ENCODE measurements at regions not wholly inside any gene's neighbourhood (a gene's known extent, or its start where the extent isn't known, plus 50 kb on each side); places are given as distances from the start of the nearest gene placed in this dataset.

DNA sequence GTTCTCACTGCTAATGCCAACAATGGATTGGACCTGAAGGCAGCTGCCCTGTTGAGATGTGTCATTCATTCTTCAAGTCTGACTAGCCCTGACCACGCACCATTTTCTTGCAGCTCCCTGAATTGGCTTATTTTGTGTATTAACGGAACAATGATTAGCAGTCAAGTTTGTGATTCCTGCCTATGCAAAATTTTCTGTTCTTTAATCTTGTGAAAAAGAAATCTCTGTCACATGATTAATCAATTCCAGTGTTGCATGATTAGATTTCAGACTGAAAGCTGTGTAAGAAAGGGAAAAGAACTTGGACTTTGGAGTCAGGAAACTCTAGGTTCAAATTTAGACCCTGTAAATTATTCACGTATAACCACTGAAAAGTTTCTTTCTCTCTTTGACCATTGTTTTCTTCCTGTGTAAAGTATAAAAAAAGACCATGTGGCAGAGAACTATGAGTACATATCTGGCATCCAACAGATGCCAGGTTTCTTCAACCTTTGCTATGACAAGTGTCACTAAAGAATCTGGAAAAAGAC, 64.5 kb upstream of the SLC10A2 start:
- H3K4me3 ChIP-seq (ENCODE audit: control insufficient read depth, low read depth, low read length), result no peak overlapping the region
- TF ChIP-seq CTCF (conservative IDR thresholded peaks at IDR 0.05; ENCODE audit: control insufficient read depth, insufficient read depth, low read depth, low read length), result no peak
- DNase-seq (ENCODE audit: low read depth), result no peak

- DNase-seq (ENCODE audit: low read depth), result no peak
- H3K4me3 ChIP-seq (ENCODE audit: control insufficient read depth, low read depth, low read length), result no peak overlapping the region
- no peak for TF ChIP-seq CTCF (conservative IDR thresholded peaks at IDR 0.05; ENCODE audit: control insufficient read depth, insufficient read depth, low read depth, low read length)
Measured at GRCh38 chr13:103130146-103130545, 63.9 kb upstream of the SLC10A2 start.
